A549 (cell line): ENCODE measurements at regions not wholly inside any gene's neighbourhood (a gene's known extent, or its start where the extent isn't known, plus 50 kb on each side); places are given as distances from the start of the nearest gene placed in this dataset.

Experiments
- ATAC-seq, 2 experiments: fragments of 200-7000 bp in 1 of 2; fragments of >200 bp in 1 of 2; cut with Nextera tagmentation in 1 of 2; cut with Tn5 transposase in 1 of 2; 3 replicates each; pipeline versions ENCODE4 v1.8.0 to v1.9.1; 2018 to 2020; ENCODE audit warnings: mild to moderate bottlenecking in 1 of 2, moderate library complexity in 1 of 2
- CTCF ChIA-PET: fragments of 300-600 bp; sonication (Branson Sonifier 250); formaldehyde crosslinking; extraction: SDS; loops from one replicate; lab custom pipeline; 2021; ENCODE audit warnings: antibody characterized with exemption, inconsistent platforms; lab: Yijun Ruan, JAX
- POLR2A ChIA-PET: fragments of 350-600 bp; formaldehyde crosslinking; extraction: SDS; loops from one replicate; lab custom pipeline; 2021; ENCODE audit warnings: antibody characterized with exemption, inconsistent platforms; lab: Yijun Ruan, JAX
- DNase-seq, 2 experiments: peaks; one replicate each; pipeline versions ENCODE4 v3.0.0 to v3.0.0-alpha.2; 2011 to 2016; ENCODE audit warnings: low read depth in 1 of 2, low spot score in 1 of 2
- FAIRE-seq: peaks from 2 replicates; lab custom pipeline; 2011; peaks lifted over from hg19 to GRCh38; lab: Jason Lieb, UNC
- H3K27ac ChIP-seq, 2 experiments: fragments of >200 bp; sonication (Bioruptor Twin); formaldehyde crosslinking; 3 replicates each; pipeline ENCODE4 v1.5.1; 2016 to 2017
- H3K4me1 ChIP-seq: fragments of >200 bp; sonication (Bioruptor Twin); formaldehyde crosslinking; 3 replicates; pipeline ENCODE4 v1.6.1; 2016
- H3K4me2 ChIP-seq: fragments of >200 bp; sonication (Bioruptor Twin); formaldehyde crosslinking; 3 replicates; pipeline ENCODE4 v1.6.1; 2016
- H3K4me3 ChIP-seq: fragments of >200 bp; sonication (Bioruptor Twin); formaldehyde crosslinking; 3 replicates; pipeline ENCODE4 v1.5.1; 2016
- H3K9me3 ChIP-seq: fragments of >200 bp; sonication (Bioruptor Twin); formaldehyde crosslinking; 3 replicates; pipeline ENCODE4 v1.6.1; 2016
- CHD2 ChIP-seq: fragments of 150-350 bp; IDR thresholded peaks from 2 replicates; pipeline ENCODE4 v1.6.1; 2014; ENCODE audit warnings: low read length; ENCODE audit not compliant: partially characterized antibody
- CHD4 ChIP-seq: fragments of 200-600 bp; sonication (generic); IDR thresholded peaks from 2 replicates; pipeline ENCODE4 v1.6.1; 2016; ENCODE audit warnings: antibody characterized with exemption, mild to moderate bottlenecking, borderline replicate concordance
- E2F6 ChIP-seq: IDR thresholded peaks from 2 replicates; pipeline ENCODE4 v1.6.1; 2012; ENCODE audit warnings: low read depth, borderline replicate concordance
- EHMT2 ChIP-seq: fragments of 200-600 bp; sonication (generic); IDR thresholded peaks from 2 replicates; pipeline ENCODE4 v1.6.1; 2016; ENCODE audit warnings: antibody characterized with exemption, low read depth, mild to moderate bottlenecking, moderate library complexity
- FOSB ChIP-seq: fragments of 250-450 bp; sonication (Bioruptor Pico); IDR thresholded peaks from 2 replicates; pipeline ENCODE4 v1.5.0; 2020; ENCODE audit warnings: mild to moderate bottlenecking, moderate library complexity
- FOSL2 ChIP-seq, 2 experiments: fragments of 450-650 bp in 1 of 2; fragments of >200 bp in 1 of 2; sonication (Bioruptor Twin) in 1 of 2; formaldehyde crosslinking; IDR thresholded peaks; 2 replicates each; pipeline versions ENCODE4 v1.5.0 to v1.6.1; 2016 to 2020; ENCODE audit warnings: mild to moderate bottlenecking in 1 of 2, moderate library complexity in 1 of 2
- FOXS1 ChIP-seq: fragments of 250-450 bp; sonication (Bioruptor Pico); IDR thresholded peaks from 2 replicates; pipeline ENCODE4 v1.5.0; 2020; ENCODE audit warnings: mild to moderate bottlenecking, moderate library complexity
- GATA3 ChIP-seq: IDR thresholded peaks from 2 replicates; pipeline ENCODE4 v1.6.1; 2012; ENCODE audit warnings: borderline replicate concordance
- HOXB13 ChIP-seq: fragments of 250-450 bp; sonication (Bioruptor Pico); IDR thresholded peaks from 2 replicates; pipeline ENCODE4 v1.5.0; 2020; ENCODE audit warnings: low read depth, mild to moderate bottlenecking, moderate library complexity
- KDM1A ChIP-seq: fragments of 200-600 bp; sonication (generic); IDR thresholded peaks from 2 replicates; pipeline ENCODE4 v1.6.1; 2016; ENCODE audit warnings: low read depth, mild to moderate bottlenecking
- KDM5A ChIP-seq: fragments of 200-600 bp; sonication (generic); IDR thresholded peaks from 2 replicates; pipeline ENCODE4 v1.6.1; 2016; ENCODE audit warnings: antibody characterized with exemption, mild to moderate bottlenecking
- MAZ ChIP-seq: fragments of 150-350 bp; IDR thresholded peaks from 2 replicates; pipeline ENCODE4 v1.6.1; 2014; ENCODE audit warnings: antibody characterized with exemption, low read depth, low read length, borderline replicate concordance
- NR3C1 ChIP-seq: fragments of >200 bp; sonication (Bioruptor Twin); formaldehyde crosslinking; IDR thresholded peaks from 3 replicates; pipeline ENCODE4 v1.6.1; 2017
- PBX3 ChIP-seq: IDR thresholded peaks from 2 replicates; pipeline ENCODE4 v1.6.1; 2012
- RARB ChIP-seq: fragments of 250-450 bp; sonication (Bioruptor Pico); IDR thresholded peaks from 2 replicates; pipeline ENCODE4 v1.8.0; 2021; ENCODE audit warnings: mild to moderate bottlenecking, moderate library complexity
- REST ChIP-seq: fragments of 200-600 bp; sonication (generic); IDR thresholded peaks from 2 replicates; pipeline ENCODE4 v1.6.1; 2016; ENCODE audit warnings: antibody characterized with exemption, mild to moderate bottlenecking, moderate library complexity
- TFCP2L1 ChIP-seq: fragments of 250-450 bp; sonication (Bioruptor Pico); IDR thresholded peaks from 2 replicates; pipeline ENCODE4 v1.5.0; 2021; ENCODE audit warnings: mild to moderate bottlenecking
- TP53 ChIP-seq: fragments of 250-450 bp; sonication (Bioruptor Pico); IDR thresholded peaks from 2 replicates; pipeline ENCODE4 v1.5.0; 2021; ENCODE audit warnings: mild to moderate bottlenecking, moderate library complexity
- ZC3H11A ChIP-seq: fragments of 450-650 bp; IDR thresholded peaks from 2 replicates; pipeline ENCODE4 v1.6.1; 2014; ENCODE audit warnings: antibody characterized with exemption, mild to moderate bottlenecking
- ZNF302 ChIP-seq: fragments of 250-450 bp; sonication (Bioruptor Pico); IDR thresholded peaks from 2 replicates; pipeline ENCODE4 v1.9.0; 2021; ENCODE audit warnings: inconsistent platforms, mild to moderate bottlenecking, moderate library complexity
- WGBS: methylation state at CpG from one replicate; pipeline ENCODE4 v1.1.6; 2017; ENCODE audit errors: missing lambda C conversion rate; 5-methylcytosine and 5-hydroxymethylcytosine counted together
- TF ChIP-seq, protein P1 (sequence below): fragments of 150-350 bp; IDR thresholded peaks from 2 replicates; pipeline ENCODE4 v1.6.1; 2014; ENCODE audit warnings: low read depth, mild to moderate bottlenecking, low read length

DNA sequence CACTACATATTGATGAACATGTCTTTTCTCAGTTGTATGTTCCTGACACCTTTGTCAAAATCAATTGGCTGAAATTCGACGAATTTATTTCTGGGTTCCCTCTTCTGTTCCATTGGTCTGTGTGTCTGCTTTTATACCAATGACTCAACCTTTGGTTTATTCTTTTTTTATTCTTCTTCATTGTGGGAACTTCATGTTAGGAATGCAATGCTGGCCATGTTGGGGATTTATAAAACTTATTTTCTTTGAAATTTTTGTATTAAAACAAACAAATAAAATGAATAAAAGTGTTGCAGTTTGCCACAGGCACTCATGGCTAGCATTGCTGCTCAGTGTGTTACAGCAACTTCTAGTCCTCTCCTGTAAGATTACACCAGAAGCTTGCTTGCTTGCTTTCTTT, 287.8 kb downstream of the DUSP10 start:
- Histone ChIP-seq H3K4me3 (no peak overlapping the region), H3K9me3 (no peaks in the 10 kb centered on the region), H3K27ac (no peak overlapping the region), H3K4me2 (no peak overlapping the region), H3K4me1 (no peaks in the 10 kb centered on the region)
- POLR2A ChIA-PET = no interaction called here
- 7% methylated on average over 2 of the region's 2 CpGs for WGBS
- ATAC-seq (no peak), FAIRE-seq (no peak), DNase-seq (no peak)
- TF ChIP-seq GATA3 (no peak), NR3C1 (no peak), KDM5A (no peak), REST (no peak), E2F6 (no peak), TP53 (CRISPR knock-in tag) (no peak), FOSL2 (IDR thresholded peaks at IDR 0.05) (no peak), FOSL2 (CRISPR knock-in tag; IDR thresholded peaks at IDR 0.05) (no peak), FOXS1 (CRISPR knock-in tag) (no peak), PBX3 (no peak), MAZ (no peak), KDM1A (no peak)
- TF ChIP-seq, protein P1, sequence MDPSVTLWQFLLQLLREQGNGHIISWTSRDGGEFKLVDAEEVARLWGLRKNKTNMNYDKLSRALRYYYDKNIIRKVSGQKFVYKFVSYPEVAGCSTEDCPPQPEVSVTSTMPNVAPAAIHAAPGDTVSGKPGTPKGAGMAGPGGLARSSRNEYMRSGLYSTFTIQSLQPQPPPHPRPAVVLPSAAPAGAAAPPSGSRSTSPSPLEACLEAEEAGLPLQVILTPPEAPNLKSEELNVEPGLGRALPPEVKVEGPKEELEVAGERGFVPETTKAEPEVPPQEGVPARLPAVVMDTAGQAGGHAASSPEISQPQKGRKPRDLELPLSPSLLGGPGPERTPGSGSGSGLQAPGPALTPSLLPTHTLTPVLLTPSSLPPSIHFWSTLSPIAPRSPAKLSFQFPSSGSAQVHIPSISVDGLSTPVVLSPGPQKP = no peak
- CTCF ChIA-PET = interaction anchor here (1.4 kb wide), 1 partner anchor 918 kb away, joined by 4 read pairs; no protein-coding TSS in a partner anchor

DNA sequence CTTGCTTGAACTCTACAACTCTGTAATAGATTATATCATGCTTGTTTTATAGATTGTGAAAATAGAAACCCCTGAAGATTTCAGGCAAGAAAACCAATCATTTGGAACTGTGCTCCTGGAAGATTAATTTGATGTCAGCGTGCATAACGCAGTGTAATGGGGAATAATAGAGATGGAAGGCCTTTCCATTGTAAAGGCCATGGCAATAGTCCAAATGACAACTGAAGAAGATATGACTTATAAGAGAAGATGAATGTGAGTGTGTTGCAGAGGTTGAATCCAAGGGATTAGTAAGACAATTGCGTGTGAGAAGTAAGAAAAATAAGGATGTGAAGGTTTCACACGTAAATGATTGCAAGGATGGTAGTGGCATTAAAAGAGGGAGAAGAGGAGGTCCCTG, 285.0 kb downstream of the DUSP10 start:
- 75% methylated on average over 4 of the region's 4 CpGs for WGBS
- ATAC-seq (no peak), FAIRE-seq (no peak), DNase-seq (no peak)
- no peak overlapping the region for H3K4me3 ChIP-seq
- no peak overlapping the region for H3K4me2 ChIP-seq
- no peak overlapping the region for H3K27ac ChIP-seq
- no peak for TF ChIP-seq FOSB (CRISPR knock-in tag)
- TF ChIP-seq RARB (CRISPR knock-in tag) = no peak
- no peak for TF ChIP-seq KDM5A
- TF ChIP-seq CHD4 = no peak
- TF ChIP-seq TFCP2L1 (CRISPR knock-in tag) = no peak
- TF ChIP-seq, protein P1 = no peak
- no peak for TF ChIP-seq CHD2
- no peak for TF ChIP-seq EHMT2
- TF ChIP-seq ZC3H11A = no peak
- TF ChIP-seq HOXB13 (CRISPR knock-in tag) = no peak
- TF ChIP-seq ZNF302 = no peak
- TF ChIP-seq E2F6 = no peak
- no peaks in the 10 kb centered on the region for H3K9me3 ChIP-seq
- ChIA-PET POLR2A (no interaction called here), CTCF (no interaction called here)
- no peaks in the 10 kb centered on the region for H3K4me1 ChIP-seq
